MM.1S (cell line): ENCODE measurements at regions not wholly inside any gene's neighbourhood (a gene's known extent, or its start where the extent isn't known, plus 50 kb on each side); places are given as distances from the start of the nearest gene placed in this dataset.

Experiments
- DNase-seq: peaks from one replicate; pipeline ENCODE4 v3.0.0-alpha.2; 2015
- H2AFZ ChIP-seq: fragments of 300-600 bp; sonication (generic); 2 replicates; pipeline ENCODE4 v1.6.0; 2016; ENCODE audit warnings: antibody characterized with exemption, low read length
- H3F3A ChIP-seq: fragments of 300-600 bp; sonication (generic); 2 replicates; pipeline ENCODE4 v1.6.1; 2016; ENCODE audit warnings: mild to moderate bottlenecking, antibody characterized with exemption, low read length, moderate library complexity, mixed read lengths; ENCODE audit not compliant: insufficient read depth
- H3K27ac ChIP-seq: fragments of 300-600 bp; sonication (generic); 2 replicates; pipeline ENCODE4 v1.5.1; 2016; ENCODE audit warnings: mild to moderate bottlenecking, low read length
- H3K27me3 ChIP-seq: fragments of 300-600 bp; sonication (generic); replicated peaks from 2 replicates; pipeline ENCODE4 v1.6.0; 2016; ENCODE audit warnings: low read length; ENCODE audit not compliant: insufficient read depth
- H3K36me3 ChIP-seq: fragments of 300-600 bp; sonication (generic); replicated peaks from 2 replicates; pipeline ENCODE4 v1.6.1; 2016; ENCODE audit warnings: mild to moderate bottlenecking, low read length, mixed read lengths; ENCODE audit not compliant: insufficient read depth
- H3K4me1 ChIP-seq: fragments of 300-600 bp; sonication (generic); 2 replicates; pipeline ENCODE4 v1.6.1; 2016; ENCODE audit warnings: low read length, mixed read lengths
- H3K4me2 ChIP-seq: fragments of 300-600 bp; sonication (generic); 2 replicates; pipeline ENCODE4 v1.6.0; 2016; ENCODE audit warnings: low read depth, low read length
- H3K4me3 ChIP-seq: fragments of 300-600 bp; sonication (generic); 2 replicates; pipeline ENCODE4 v1.5.1; 2016; ENCODE audit warnings: low read length, mixed read lengths
- H3K79me2 ChIP-seq: fragments of 300-600 bp; sonication (generic); 2 replicates; pipeline ENCODE4 v1.6.1; 2016; ENCODE audit warnings: mixed run types, low read length, mixed read lengths
- H3K9ac ChIP-seq: fragments of 300-600 bp; sonication (generic); 2 replicates; pipeline ENCODE4 v1.6.1; 2016; ENCODE audit warnings: low read length, mixed read lengths
- H3K9me2 ChIP-seq: fragments of 300-600 bp; sonication (generic); replicated peaks from 2 replicates; pipeline ENCODE4 v1.6.1; 2016; ENCODE audit warnings: mild to moderate bottlenecking, low read length, mixed read lengths; ENCODE audit not compliant: insufficient read depth
- H3K9me3 ChIP-seq: fragments of 300-600 bp; sonication (generic); replicated peaks from 2 replicates; pipeline ENCODE4 v1.6.1; 2016; ENCODE audit warnings: mild to moderate bottlenecking, low read length, mixed read lengths; ENCODE audit not compliant: insufficient read depth
- H4K20me1 ChIP-seq: fragments of 300-600 bp; sonication (generic); 2 replicates; pipeline ENCODE4 v1.6.1; 2016; ENCODE audit warnings: mild to moderate bottlenecking, low read length, moderate library complexity, mixed read lengths; ENCODE audit not compliant: insufficient read depth
- EZH2 ChIP-seq: fragments of 300-600 bp; sonication (generic); optimal IDR thresholded peaks from 2 replicates; pipeline ENCODE3; 2017; ENCODE audit warnings: low read depth, mild to moderate bottlenecking, antibody characterized with exemption, low read length, mixed read lengths
- EZH2phosphoT487 ChIP-seq: fragments of 300-600 bp; sonication (generic); IDR thresholded peaks from 2 replicates; pipeline ENCODE4 v1.6.1; 2018; ENCODE audit warnings: antibody characterized with exemption, low read length
- TF ChIP-seq, protein P1 (sequence below): fragments of 300-600 bp; sonication (generic); IDR thresholded peaks from 2 replicates; pipeline ENCODE4 v1.5.1; 2016; ENCODE audit warnings: antibody characterized with exemption, low read length, mixed read lengths

DNA sequence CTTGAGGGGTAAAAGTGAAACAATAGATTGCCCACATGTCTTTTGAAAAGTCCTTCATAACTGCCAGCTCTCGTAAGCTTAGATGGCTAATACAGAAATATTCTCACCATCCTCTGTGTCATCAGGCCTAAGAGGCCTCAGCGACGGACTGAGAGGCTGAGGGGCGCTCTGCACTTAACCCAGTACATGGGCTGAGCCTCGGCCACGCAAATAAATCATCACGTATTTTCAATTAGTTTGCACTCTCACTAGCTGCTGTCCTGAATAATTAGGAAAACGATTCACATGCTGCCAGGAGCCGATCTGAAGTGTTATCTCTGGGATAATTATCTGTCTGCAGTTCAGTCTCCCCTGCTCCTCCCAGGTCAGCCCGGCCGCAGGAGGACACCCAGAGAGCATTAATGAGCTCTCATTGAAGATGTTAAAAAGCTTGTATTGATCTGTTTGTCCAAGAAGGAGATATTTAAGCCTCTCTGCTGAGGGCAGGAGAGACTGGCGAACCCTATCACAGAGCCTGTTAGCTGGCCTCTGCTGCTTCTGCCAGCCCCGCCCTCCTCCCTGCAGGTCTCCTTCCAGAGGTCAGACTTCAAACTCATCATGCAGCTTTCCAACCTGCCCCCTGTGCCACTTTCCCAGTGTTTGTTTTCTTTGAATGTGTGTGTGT is 1051.3 kb downstream of the VRK1 start:
- TF ChIP-seq EZH2 = no peak
- TF ChIP-seq, protein P1, sequence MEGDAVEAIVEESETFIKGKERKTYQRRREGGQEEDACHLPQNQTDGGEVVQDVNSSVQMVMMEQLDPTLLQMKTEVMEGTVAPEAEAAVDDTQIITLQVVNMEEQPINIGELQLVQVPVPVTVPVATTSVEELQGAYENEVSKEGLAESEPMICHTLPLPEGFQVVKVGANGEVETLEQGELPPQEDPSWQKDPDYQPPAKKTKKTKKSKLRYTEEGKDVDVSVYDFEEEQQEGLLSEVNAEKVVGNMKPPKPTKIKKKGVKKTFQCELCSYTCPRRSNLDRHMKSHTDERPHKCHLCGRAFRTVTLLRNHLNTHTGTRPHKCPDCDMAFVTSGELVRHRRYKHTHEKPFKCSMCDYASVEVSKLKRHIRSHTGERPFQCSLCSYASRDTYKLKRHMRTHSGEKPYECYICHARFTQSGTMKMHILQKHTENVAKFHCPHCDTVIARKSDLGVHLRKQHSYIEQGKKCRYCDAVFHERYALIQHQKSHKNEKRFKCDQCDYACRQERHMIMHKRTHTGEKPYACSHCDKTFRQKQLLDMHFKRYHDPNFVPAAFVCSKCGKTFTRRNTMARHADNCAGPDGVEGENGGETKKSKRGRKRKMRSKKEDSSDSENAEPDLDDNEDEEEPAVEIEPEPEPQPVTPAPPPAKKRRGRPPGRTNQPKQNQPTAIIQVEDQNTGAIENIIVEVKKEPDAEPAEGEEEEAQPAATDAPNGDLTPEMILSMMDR = no peak
- TF ChIP-seq EZH2phosphoT487 = no peak
- Histone ChIP-seq H4K20me1 (no peaks in the 10 kb centered on the region), H3K27me3 (no peaks in the 10 kb centered on the region), H3K9me2 (no peaks in the 10 kb centered on the region), H3K9ac (no peak overlapping the region), H3K27ac (no peak overlapping the region), H3K4me2 (no peak overlapping the region), H3K79me2 (no peaks in the 10 kb centered on the region), H3K4me3 (no peak overlapping the region), H3K36me3 (no peaks in the 10 kb centered on the region), H3K4me1 (no peaks in the 10 kb centered on the region), H2AFZ (no peak overlapping the region), H3F3A (no peaks in the 10 kb centered on the region), H3K9me3 (no peaks in the 10 kb centered on the region)
- no peak for DNase-seq

DNA sequence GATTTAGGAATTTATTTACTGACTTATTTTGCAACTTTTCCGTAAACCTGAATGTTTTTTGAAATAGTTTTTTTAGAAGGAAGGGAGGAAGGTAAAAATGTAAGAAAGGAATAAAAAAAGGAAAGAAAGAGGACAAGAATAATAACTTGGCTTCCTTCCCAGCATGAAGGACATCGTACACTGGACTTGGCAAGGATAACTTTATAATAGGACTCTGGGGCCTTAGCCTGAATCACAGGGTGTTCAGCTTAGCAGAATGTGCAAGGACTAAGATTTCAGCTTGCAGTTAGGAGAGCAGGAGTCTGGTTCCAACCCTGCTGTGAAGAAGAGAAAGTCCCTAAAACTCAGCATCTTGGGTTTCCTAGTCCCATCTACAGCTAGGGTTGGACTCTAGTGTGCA is 1053.3 kb downstream of the VRK1 start:
- TF ChIP-seq EZH2 = no peak
- TF ChIP-seq EZH2phosphoT487 = no peak
- TF ChIP-seq, protein P1 = no peak
- Histone ChIP-seq H3K9me2 (no peaks in the 10 kb centered on the region), H2AFZ (no peak overlapping the region), H3K9ac (no peak overlapping the region), H3K27ac (no peak overlapping the region), H3K4me3 (no peak overlapping the region), H3K79me2 (no peaks in the 10 kb centered on the region), H3K4me1 (no peaks in the 10 kb centered on the region), H3K27me3 (no peaks in the 10 kb centered on the region), H3K36me3 (no peaks in the 10 kb centered on the region), H3K4me2 (no peak overlapping the region), H3K9me3 (no peaks in the 10 kb centered on the region), H3F3A (no peaks in the 10 kb centered on the region), H4K20me1 (no peaks in the 10 kb centered on the region)
- no peak for DNase-seq

DNA sequence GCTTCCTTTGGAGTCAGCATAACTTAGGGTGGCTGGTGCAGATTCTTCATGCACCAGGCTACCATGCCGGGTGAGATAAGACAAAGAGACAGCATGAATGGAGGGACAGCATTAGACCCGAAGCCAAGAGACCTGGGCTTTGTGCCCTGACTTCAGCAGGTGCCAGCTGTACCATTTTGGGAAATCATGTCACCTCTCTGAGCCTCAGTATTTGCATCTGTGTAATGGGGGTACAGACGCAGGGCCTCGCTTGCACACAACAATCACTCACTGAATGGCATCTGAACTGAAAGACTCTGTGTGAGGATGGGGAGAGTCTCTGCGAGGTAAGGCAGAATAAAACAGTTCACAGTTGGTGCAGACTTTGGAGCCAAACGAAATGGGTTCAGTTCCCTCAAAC is 1053.7 kb downstream of the VRK1 start:
- DNase-seq = no peak
- Histone ChIP-seq H3K9me3 (no peaks in the 10 kb centered on the region), H3K4me3 (no peak overlapping the region), H3F3A (no peaks in the 10 kb centered on the region), H3K79me2 (no peaks in the 10 kb centered on the region), H3K27ac (no peak overlapping the region), H3K4me2 (no peak overlapping the region), H3K27me3 (no peaks in the 10 kb centered on the region), H3K9ac (no peak overlapping the region), H3K4me1 (no peaks in the 10 kb centered on the region), H4K20me1 (no peaks in the 10 kb centered on the region), H2AFZ (no peak overlapping the region), H3K36me3 (no peaks in the 10 kb centered on the region), H3K9me2 (no peaks in the 10 kb centered on the region)
- TF ChIP-seq EZH2 (no peak), EZH2phosphoT487 (no peak)
- TF ChIP-seq, protein P1 = no peak
